Breast epithelium (tissue), 4 donors: ENCODE measurements at regions not wholly inside any gene's neighbourhood (a gene's known extent, or its start where the extent isn't known, plus 50 kb on each side); places are given as distances from the start of the nearest gene placed in this dataset.

Experiments used
- DNase-seq, 2 donors: peaks; one replicate each; pipeline ENCODE4 v3.0.0-alpha.2; 2019; ENCODE audit warnings: low spot score in 2 of 2
- H3K27ac ChIP-seq, 2 donors: fragments of 200-600 bp; sonication (generic) in 1 of 2; one replicate each; pipeline ENCODE4 v1.5.1; 2016 to 2019; ENCODE audit warnings: mild to moderate bottlenecking in 1 of 2
- H3K27me3 ChIP-seq, 2 donors: fragments of 200-600 bp; sonication (generic) in 1 of 2; one replicate each; pipeline versions ENCODE4 v1.5.1 to v1.6.0; 2017 to 2019; ENCODE audit warnings: control low read depth in 1 of 2, mild to moderate bottlenecking in 1 of 2
- H3K36me3 ChIP-seq: fragments of 200-600 bp; one replicate; pipeline ENCODE4 v1.5.1; 2019
- H3K4me1 ChIP-seq, 2 donors: fragments of 200-600 bp; sonication (generic); one replicate each; pipeline ENCODE4 v1.5.1; 2016 to 2019; ENCODE audit warnings: control low read depth in 1 of 2
- H3K4me3 ChIP-seq, 3 donors: fragments of 200-600 bp; sonication (generic); 1 replicate in 2 of 3; 2 replicates in 1 of 3; pipeline ENCODE4 v1.5.1; 2016 to 2019; ENCODE audit warnings: mild to moderate bottlenecking in 3 of 3, moderate library complexity in 2 of 3
- H3K9me3 ChIP-seq, 2 donors: fragments of 200-600 bp; sonication (generic) in 1 of 2; one replicate each; pipeline ENCODE4 v1.5.1; 2016 to 2019; ENCODE audit warnings: control low read depth in 1 of 2
- CTCF ChIP-seq, 3 donors: fragments of 450-650 bp; IDR thresholded peaks; one replicate each; pipeline ENCODE4 v1.5.1; 2016 to 2017; ENCODE audit warnings: antibody characterized with exemption in 3 of 3, mild to moderate bottlenecking in 3 of 3, moderate library complexity in 3 of 3
- POLR2A ChIP-seq: fragments of 450-650 bp; IDR thresholded peaks from one replicate; pipeline ENCODE4 v1.6.1; 2016; ENCODE audit warnings: antibody characterized with exemption, mild to moderate bottlenecking, moderate library complexity
- POLR2AphosphoS5 ChIP-seq, 3 donors: sonication (generic); formaldehyde crosslinking; IDR thresholded peaks; one replicate each; pipeline ENCODE4 v1.6.1; 2017; ENCODE audit warnings: antibody characterized with exemption in 3 of 3
- intact Hi-C: fragments of 100-400 bp; cut with DNase I; formaldehyde crosslinking; loops from one replicate; pipeline ENCODE4 v1.15.1; 2023; ENCODE audit warnings: low total_unique reads

DNA sequence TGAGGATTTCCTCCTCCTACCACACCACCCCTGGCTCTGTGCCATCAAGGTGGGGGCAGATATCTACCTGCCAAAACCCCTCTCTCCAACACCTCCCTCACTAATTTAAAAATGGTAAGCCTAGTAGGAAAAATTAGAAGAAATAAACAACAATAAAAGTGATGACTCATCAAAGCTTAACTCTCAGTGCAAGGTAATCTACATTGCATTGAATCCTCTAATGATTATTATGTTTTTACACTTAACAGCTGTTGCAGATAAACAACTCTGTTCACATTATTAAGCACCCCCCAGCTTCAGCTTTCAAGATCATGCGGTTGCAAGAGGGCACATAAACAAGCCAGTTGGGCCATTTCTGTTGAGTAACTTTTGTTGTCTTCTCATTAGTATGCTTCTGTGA lies 396.1 kb upstream of the ATP11B start:
- no peak for DNase-seq
- no peak for TF ChIP-seq CTCF (IDR thresholded peaks at IDR 0.05)
- intact Hi-C loops: loop anchor here (5.0 kb wide), 1 partner anchor 175 kb away; no protein-coding TSS in a partner anchor
- no peak overlapping the region for H3K4me3 ChIP-seq
- no peaks in the 10 kb centered on the region for H3K4me1 ChIP-seq
- H3K36me3 ChIP-seq: no peaks in the 10 kb centered on the region
- H3K27ac ChIP-seq: no peak overlapping the region
- no peaks in the 10 kb centered on the region for H3K9me3 ChIP-seq
- H3K27me3 ChIP-seq: no peaks in the 10 kb centered on the region

- Histone ChIP-seq H3K27me3 (no peaks in the 10 kb centered on the region), H3K27ac (no peak overlapping the region), H3K4me3 (no peak overlapping the region), H3K36me3 (no peaks in the 10 kb centered on the region), H3K9me3 (no peaks in the 10 kb centered on the region), H3K4me1 (no peaks in the 10 kb centered on the region)
- TF ChIP-seq CTCF (IDR thresholded peaks at IDR 0.05) (no peak), POLR2AphosphoS5 (IDR thresholded peaks at IDR 0.05) (no peak), POLR2A (no peak)
- DNase-seq: no peak
- intact Hi-C loops: loop anchor here (5.0 kb wide), 1 partner anchor 172 kb away; no protein-coding TSS in a partner anchor
Observed at GRCh38 chr3:182399978-182400737, 393.1 kb upstream of the ATP11B start.

DNA sequence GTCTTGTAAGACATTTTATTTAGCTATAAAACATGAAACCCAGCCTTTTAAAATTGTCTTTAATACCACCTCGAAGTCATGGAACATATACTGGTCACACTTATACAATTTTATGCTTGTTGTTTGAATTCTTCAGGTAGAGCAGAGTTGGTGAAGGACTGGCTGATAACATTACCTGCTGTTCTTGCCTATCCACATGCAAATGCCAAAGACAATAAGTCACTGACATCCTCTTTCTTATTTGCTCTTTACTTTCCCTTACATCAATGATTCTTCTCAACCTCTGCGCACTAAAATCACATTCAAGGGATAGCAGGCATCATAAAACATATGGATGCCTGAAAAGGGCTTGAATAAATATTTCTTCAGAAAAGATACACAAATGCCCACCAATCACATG lies 392.5 kb upstream of the ATP11B start:
- H3K4me1 ChIP-seq: no peaks in the 10 kb centered on the region
- intact Hi-C loops: no loop called here
- no peak for DNase-seq

GRCh38 chr3:182404031-182404430 lies 389.3 kb upstream of the ATP11B start:
- H3K36me3 ChIP-seq: no peaks in the 10 kb centered on the region
- intact Hi-C loops: no loop called here
- no peak overlapping the region for H3K4me3 ChIP-seq
- TF ChIP-seq POLR2AphosphoS5 (IDR thresholded peaks at IDR 0.05) (no peak), POLR2A (no peak), CTCF (IDR thresholded peaks at IDR 0.05) (no peak)
- no peak for DNase-seq
- H3K27me3 ChIP-seq: no peaks in the 10 kb centered on the region
- no peaks in the 10 kb centered on the region for H3K9me3 ChIP-seq
- no peaks in the 10 kb centered on the region for H3K4me1 ChIP-seq
- H3K27ac ChIP-seq: no peak overlapping the region

More for the DNA sequence above, 392.5 kb upstream of the ATP11B start:
- H3K4me3 ChIP-seq: no peak overlapping the region
- H3K27me3 ChIP-seq: no peaks in the 10 kb centered on the region
- no peak overlapping the region for H3K27ac ChIP-seq
- no peak for TF ChIP-seq POLR2AphosphoS5 (IDR thresholded peaks at IDR 0.05)
- TF ChIP-seq POLR2A: no peak
- no peak for TF ChIP-seq CTCF (IDR thresholded peaks at IDR 0.05)
- no peaks in the 10 kb centered on the region for H3K36me3 ChIP-seq
- no peaks in the 10 kb centered on the region for H3K9me3 ChIP-seq

DNA sequence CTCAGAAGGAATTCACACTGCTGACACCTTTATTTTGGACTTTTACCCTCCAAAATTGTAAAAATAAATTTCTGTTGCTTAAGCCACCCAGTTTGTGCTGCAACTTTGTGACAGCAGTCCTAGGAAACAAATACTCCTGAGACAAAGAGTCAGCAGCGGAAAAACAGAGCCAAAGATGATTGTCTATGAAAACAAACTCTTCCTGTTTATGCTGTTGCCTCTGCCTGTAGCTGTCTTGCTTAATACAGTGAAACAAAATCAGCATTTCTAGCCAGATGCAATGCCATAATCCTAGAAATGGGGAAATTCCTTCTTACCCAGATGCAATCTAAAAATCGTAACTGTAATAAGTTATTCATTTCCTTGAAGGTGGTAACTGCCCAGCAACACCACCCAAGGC lies 387.5 kb upstream of the ATP11B start:
- intact Hi-C loops: no loop called here
- Histone ChIP-seq H3K9me3 (no peaks in the 10 kb centered on the region), H3K4me3 (no peak overlapping the region), H3K4me1 (no peaks in the 10 kb centered on the region), H3K36me3 (no peaks in the 10 kb centered on the region), H3K27me3 (no peaks in the 10 kb centered on the region), H3K27ac (no peak overlapping the region)
- DNase-seq: no peak
- no peak for TF ChIP-seq POLR2A
- TF ChIP-seq CTCF (IDR thresholded peaks at IDR 0.05): no peak
- no peak for TF ChIP-seq POLR2AphosphoS5 (IDR thresholded peaks at IDR 0.05)
